ENCODE measurements at regions not wholly inside any gene's neighbourhood (a gene's known extent, or its start where the extent isn't known, plus 50 kb on each side); places are given as distances from the start of the nearest gene placed in this dataset.

- no peak for ATAC-seq (ENCODE audit: low FRiP score in 2 of 2)
- no peak overlapping the region for H3K27ac ChIP-seq
- 80 to 90% methylated on average over 11 to 13 of the region's 13 CpGs for WGBS, 2 donors
Observed at GRCh38 chr12:130226771-130227170, 64.5 kb downstream of the FZD10 start.

DNA sequence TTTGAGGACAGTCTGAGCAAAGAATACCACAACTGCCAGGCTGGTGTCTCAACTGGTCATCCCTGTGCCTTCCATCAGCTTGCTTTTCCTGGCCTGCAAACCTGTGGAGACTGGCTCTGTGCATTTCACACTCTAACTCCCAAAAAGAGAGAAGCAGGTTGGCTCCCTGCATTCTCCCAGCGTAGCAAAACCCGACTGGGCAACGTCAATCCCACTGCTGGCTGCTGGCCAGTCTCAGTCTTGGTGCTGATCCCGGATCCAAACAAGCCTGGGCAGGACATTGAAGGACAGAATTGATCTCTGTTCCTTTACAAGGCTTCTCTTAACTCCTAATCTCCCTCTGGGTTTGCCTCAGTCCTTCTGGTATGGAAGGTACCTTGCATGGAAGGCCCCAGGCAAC is 65.4 kb downstream of the FZD10 start:
- no peak for TF ChIP-seq POLR2A (IDR thresholded peaks at IDR 0.05)
- TF ChIP-seq EP300 (IDR thresholded peaks at IDR 0.05), result no peak
- TF ChIP-seq, protein P1, sequence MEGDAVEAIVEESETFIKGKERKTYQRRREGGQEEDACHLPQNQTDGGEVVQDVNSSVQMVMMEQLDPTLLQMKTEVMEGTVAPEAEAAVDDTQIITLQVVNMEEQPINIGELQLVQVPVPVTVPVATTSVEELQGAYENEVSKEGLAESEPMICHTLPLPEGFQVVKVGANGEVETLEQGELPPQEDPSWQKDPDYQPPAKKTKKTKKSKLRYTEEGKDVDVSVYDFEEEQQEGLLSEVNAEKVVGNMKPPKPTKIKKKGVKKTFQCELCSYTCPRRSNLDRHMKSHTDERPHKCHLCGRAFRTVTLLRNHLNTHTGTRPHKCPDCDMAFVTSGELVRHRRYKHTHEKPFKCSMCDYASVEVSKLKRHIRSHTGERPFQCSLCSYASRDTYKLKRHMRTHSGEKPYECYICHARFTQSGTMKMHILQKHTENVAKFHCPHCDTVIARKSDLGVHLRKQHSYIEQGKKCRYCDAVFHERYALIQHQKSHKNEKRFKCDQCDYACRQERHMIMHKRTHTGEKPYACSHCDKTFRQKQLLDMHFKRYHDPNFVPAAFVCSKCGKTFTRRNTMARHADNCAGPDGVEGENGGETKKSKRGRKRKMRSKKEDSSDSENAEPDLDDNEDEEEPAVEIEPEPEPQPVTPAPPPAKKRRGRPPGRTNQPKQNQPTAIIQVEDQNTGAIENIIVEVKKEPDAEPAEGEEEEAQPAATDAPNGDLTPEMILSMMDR (IDR thresholded peaks at IDR 0.05), result no peak
- no peak for TF ChIP-seq POLR2AphosphoS5 (IDR thresholded peaks at IDR 0.05)
- 64 to 87% methylated on average over 4 of the region's 4 CpGs for WGBS, 2 donors
- Histone ChIP-seq H3K27ac (no peak overlapping the region), H3K4me3 (no peak overlapping the region), H3K36me3 (no peaks in the 10 kb centered on the region), H3K9me3 (peaks cover 0 to 5% (median 0%) of the 10 kb centered on the region in 4 donors), H3K27me3 (no peaks in the 10 kb centered on the region), H3K4me1 (no peaks in the 10 kb centered on the region)
- ATAC-seq (ENCODE audit: low FRiP score in 2 of 2), result no peak
- DNase-seq, result no peak

More at GRCh38 chr12:130226771-130227170, 64.5 kb downstream of the FZD10 start:
- no peak for DNase-seq
- TF ChIP-seq, protein P1 (IDR thresholded peaks at IDR 0.05), result no peak
- TF ChIP-seq EP300 (IDR thresholded peaks at IDR 0.05) (no peak), POLR2AphosphoS5 (IDR thresholded peaks at IDR 0.05) (no peak), POLR2A (IDR thresholded peaks at IDR 0.05) (no peak)
- Histone ChIP-seq H3K9me3 (peaks cover 0 to 2% (median 0%) of the 10 kb centered on the region in 4 donors), H3K4me3 (no peak overlapping the region), H3K4me1 (no peaks in the 10 kb centered on the region), H3K27me3 (no peaks in the 10 kb centered on the region), H3K36me3 (no peaks in the 10 kb centered on the region)

DNA sequence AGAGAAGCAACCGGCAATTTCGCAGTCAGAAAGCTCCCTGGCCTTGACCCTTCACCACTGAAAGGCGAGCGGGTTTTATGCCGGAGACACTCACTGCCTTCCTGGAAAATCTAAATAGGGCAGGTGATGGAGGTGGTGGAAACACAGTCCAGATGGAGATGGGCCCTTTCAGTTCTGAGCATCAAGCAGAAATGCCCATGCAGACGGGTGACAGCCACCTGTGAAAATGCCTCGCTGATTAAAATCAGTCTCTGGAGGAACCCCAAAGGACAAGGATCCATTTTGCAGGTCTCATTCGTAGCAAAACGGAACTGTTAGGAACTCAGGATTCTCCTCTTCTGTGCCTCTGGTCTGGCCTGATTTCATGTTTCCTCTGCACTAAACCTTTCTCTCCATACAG is 74.2 kb downstream of the FZD10 start:
- ATAC-seq (ENCODE audit: low FRiP score in 2 of 2) (no peak), DNase-seq (no peak)
- Histone ChIP-seq H3K27me3 (no peaks in the 10 kb centered on the region), H3K27ac (no peak overlapping the region), H3K36me3 (no peaks in the 10 kb centered on the region), H3K9me3 (peaks cover 0 to 5% (median 0%) of the 10 kb centered on the region in 4 donors), H3K4me3 (no peak overlapping the region), H3K4me1 (no peaks in the 10 kb centered on the region)
- TF ChIP-seq POLR2AphosphoS5 (IDR thresholded peaks at IDR 0.05), result no peak
- no peak for TF ChIP-seq POLR2A (IDR thresholded peaks at IDR 0.05)
- TF ChIP-seq EP300 (IDR thresholded peaks at IDR 0.05), result no peak
- TF ChIP-seq, protein P1 (IDR thresholded peaks at IDR 0.05), result no peak
- 81 to 83% methylated on average over 9 of the region's 9 CpGs for WGBS, 2 donors

DNA sequence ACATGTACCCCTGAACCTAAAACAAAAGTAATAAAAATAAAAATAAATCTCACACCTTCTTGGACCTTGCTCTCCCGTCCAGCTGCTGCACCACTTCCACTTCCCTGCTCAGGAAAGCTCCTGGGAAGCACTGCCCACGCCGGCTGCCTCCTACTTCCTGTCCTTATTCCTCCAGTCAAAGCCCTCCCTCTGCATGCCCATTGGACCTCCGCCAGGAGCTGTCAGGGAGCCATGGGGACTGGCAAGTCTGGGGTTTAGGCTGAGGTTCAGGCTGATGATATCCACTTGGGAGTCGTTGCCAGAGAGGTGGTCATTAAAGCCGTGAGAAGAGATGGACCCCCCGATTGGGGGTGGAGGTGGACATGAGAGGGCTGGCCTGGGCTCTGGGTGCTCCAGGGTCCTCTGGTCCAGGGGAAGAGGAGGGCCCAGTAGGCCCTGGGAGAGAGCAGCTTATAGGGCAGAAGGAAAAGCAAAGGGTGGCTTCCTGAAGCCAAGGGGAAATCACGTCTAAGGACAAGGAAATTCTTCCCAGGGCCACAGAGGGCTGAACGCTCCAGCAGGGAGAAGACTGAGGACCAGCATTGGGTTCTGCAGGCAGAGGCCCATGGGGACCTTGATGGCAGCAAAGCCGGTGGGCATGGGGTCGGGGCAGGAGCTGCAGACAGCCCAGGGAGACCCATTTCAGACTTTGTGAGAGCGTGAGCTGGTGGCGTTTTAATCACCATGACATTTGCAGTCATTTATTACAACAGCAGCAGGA is 78.7 kb downstream of the FZD10 start:
- Histone ChIP-seq H3K4me1 (no peaks in the 10 kb centered on the region), H3K4me3 (no peak overlapping the region), H3K27ac (no peak overlapping the region), H3K27me3 (no peaks in the 10 kb centered on the region), H3K36me3 (no peaks in the 10 kb centered on the region), H3K9me3 (no peaks in the 10 kb centered on the region)
- WGBS, 2 donors, result 72 to 74% methylated on average over 13 of the region's 13 CpGs
- TF ChIP-seq, protein P1 (IDR thresholded peaks at IDR 0.05), result no peak
- TF ChIP-seq EP300 (IDR thresholded peaks at IDR 0.05) (no peak), POLR2A (IDR thresholded peaks at IDR 0.05) (no peak), POLR2AphosphoS5 (IDR thresholded peaks at IDR 0.05) (no peak)
- ATAC-seq (ENCODE audit: low FRiP score in 2 of 2) (no peak), DNase-seq (no peak)

DNA sequence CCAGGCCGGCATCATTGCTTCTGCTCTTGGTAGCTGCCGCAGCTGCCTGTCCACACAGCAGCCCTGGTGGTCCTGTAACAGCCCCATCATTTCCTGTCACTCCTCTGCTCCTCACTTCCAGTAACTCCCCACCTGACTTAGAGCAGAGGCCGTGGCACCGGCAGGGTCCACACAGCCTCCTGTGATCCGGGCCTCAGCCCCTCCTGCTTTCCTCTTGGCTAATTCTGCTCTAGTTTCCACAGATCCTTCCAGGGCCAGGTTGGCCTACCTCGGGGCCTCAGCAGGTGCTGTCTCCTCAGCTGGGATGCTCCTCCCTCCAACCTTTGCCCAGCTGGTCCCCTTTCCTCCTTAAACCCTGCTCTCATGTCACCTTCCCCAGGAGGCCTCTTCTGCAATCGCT is 80.2 kb downstream of the FZD10 start:
- no peaks in the 10 kb centered on the region for H3K36me3 ChIP-seq
- no peaks in the 10 kb centered on the region for H3K9me3 ChIP-seq
- H3K4me3 ChIP-seq, result no peak overlapping the region
- DNase-seq (no peak), ATAC-seq (ENCODE audit: low FRiP score in 2 of 2) (no peak)
- 75 to 80% methylated on average over 7 of the region's 7 CpGs for WGBS, 2 donors
- H3K27me3 ChIP-seq, result no peaks in the 10 kb centered on the region
- no peaks in the 10 kb centered on the region for H3K4me1 ChIP-seq
- TF ChIP-seq EP300 (IDR thresholded peaks at IDR 0.05) (no peak), POLR2A (IDR thresholded peaks at IDR 0.05) (no peak)
- H3K27ac ChIP-seq, result no peak overlapping the region
